H9 (cell line): ENCODE measurements at regions not wholly inside any gene's neighbourhood (a gene's known extent, or its start where the extent isn't known, plus 50 kb on each side); places are given as distances from the start of the nearest gene placed in this dataset.

ENCODE experiments used
- DNase-seq: peaks from one replicate; pipeline ENCODE4 v3.0.0-alpha.2; 2017
- H2AFZ ChIP-seq: one replicate; pipeline ENCODE4 v1.6.1; 2013; ENCODE audit warnings: mild to moderate bottlenecking, low read length, control low read depth, moderate library complexity
- H2AK5ac ChIP-seq: 2 replicates; pipeline ENCODE4 v1.6.1; 2013; ENCODE audit warnings: low read length, control low read depth, mixed read lengths; ENCODE audit not compliant: insufficient read length
- H2BK120ac ChIP-seq: one replicate; pipeline ENCODE4 v1.6.1; 2013; ENCODE audit warnings: low read depth, mild to moderate bottlenecking, low read length, control low read depth, inconsistent platforms; ENCODE audit not compliant: poor library complexity, severe bottlenecking
- H2BK12ac ChIP-seq: 2 replicates; pipeline ENCODE4 v1.6.1; 2013; ENCODE audit warnings: low read length, control low read depth, mixed read lengths, low read depth; ENCODE audit not compliant: insufficient read length
- H2BK15ac ChIP-seq: 2 replicates; pipeline ENCODE4 v1.6.1; 2013; ENCODE audit warnings: low read depth, low read length, control low read depth
- H2BK20ac ChIP-seq: one replicate; pipeline ENCODE4 v1.6.1; 2013; ENCODE audit warnings: low read depth, mild to moderate bottlenecking, low read length, control low read depth, inconsistent platforms; ENCODE audit not compliant: poor library complexity, severe bottlenecking
- H2BK5ac ChIP-seq: 2 replicates; pipeline ENCODE4 v1.6.1; 2013; ENCODE audit warnings: low read length, control low read depth, mixed read lengths; ENCODE audit not compliant: insufficient read length
- H3K14ac ChIP-seq: 2 replicates; pipeline ENCODE4 v1.6.1; 2013; ENCODE audit warnings: low read length, control low read depth; ENCODE audit not compliant: insufficient read depth
- H3K18ac ChIP-seq: 2 replicates; pipeline ENCODE4 v1.6.1; 2013; ENCODE audit warnings: low read depth, mild to moderate bottlenecking, mixed read lengths, low read length, control low read depth; ENCODE audit not compliant: insufficient read length
- H3K23ac ChIP-seq: 2 replicates; pipeline ENCODE4 v1.6.1; 2013; ENCODE audit warnings: low read length, control low read depth, mixed read lengths, low read depth; ENCODE audit not compliant: insufficient read length
- H3K23me2 ChIP-seq: 2 replicates; pipeline ENCODE4 v1.6.1; 2013; ENCODE audit warnings: low read depth, mild to moderate bottlenecking, mixed read lengths, low read length, control low read depth; ENCODE audit not compliant: insufficient read length, poor library complexity, severe bottlenecking
- H3K27ac ChIP-seq: 2 replicates; pipeline ENCODE4 v1.5.1; 2013; ENCODE audit warnings: low read length, control low read depth, mixed read lengths, low read depth; ENCODE audit not compliant: insufficient read length
- H3K27me3 ChIP-seq: 2 replicates; pipeline ENCODE4 v1.6.1; 2013; ENCODE audit warnings: low read length, control low read depth, inconsistent platforms; ENCODE audit not compliant: insufficient read depth
- H3K4ac ChIP-seq: 2 replicates; pipeline ENCODE4 v1.6.1; 2013; ENCODE audit warnings: low read depth, mild to moderate bottlenecking, control low read depth, inconsistent platforms, low read length, moderate library complexity
- H3K4me1 ChIP-seq: 2 replicates; pipeline ENCODE4 v1.6.1; 2013; ENCODE audit warnings: low read length, control low read depth, inconsistent platforms; ENCODE audit not compliant: insufficient read depth
- H3K4me2 ChIP-seq: 2 replicates; pipeline ENCODE4 v1.6.1; 2013; ENCODE audit warnings: low read length, control low read depth, mixed read lengths; ENCODE audit not compliant: insufficient read length, insufficient read depth
- H3K56ac ChIP-seq: 2 replicates; pipeline ENCODE4 v1.6.1; 2013; ENCODE audit warnings: low read depth, mild to moderate bottlenecking, mixed read lengths, low read length, control low read depth; ENCODE audit not compliant: insufficient read length
- H3K79me1 ChIP-seq: 2 replicates; pipeline ENCODE4 v1.6.1; 2013; ENCODE audit warnings: low read depth, mild to moderate bottlenecking, moderate library complexity, low read length, control low read depth, inconsistent platforms; ENCODE audit not compliant: insufficient read depth, poor library complexity, severe bottlenecking
- H3K79me2 ChIP-seq: 2 replicates; pipeline ENCODE4 v1.6.1; 2013; ENCODE audit warnings: low read length, control low read depth, inconsistent platforms; ENCODE audit not compliant: insufficient read depth
- H3K9ac ChIP-seq: 2 replicates; pipeline ENCODE4 v1.6.1; 2013; ENCODE audit warnings: low read length, control low read depth, mixed read lengths; ENCODE audit not compliant: insufficient read length; ENCODE audit errors: extremely low read depth
- H3K9me3 ChIP-seq: one replicate; pipeline ENCODE4 v1.6.1; 2013; ENCODE audit warnings: low read depth, low read length, inconsistent platforms; ENCODE audit not compliant: control insufficient read depth
- H3T11ph ChIP-seq: one replicate; pipeline ENCODE4 v1.6.1; 2013; ENCODE audit warnings: mild to moderate bottlenecking, low read length, control low read depth, inconsistent platforms
- H4K20me1 ChIP-seq: one replicate; pipeline ENCODE4 v1.6.1; 2013; ENCODE audit not compliant: control insufficient read depth, insufficient read length, insufficient read depth
- H4K5ac ChIP-seq: 2 replicates; pipeline ENCODE4 v1.6.1; 2013; ENCODE audit warnings: low read depth, mild to moderate bottlenecking, mixed read lengths, low read length, control low read depth; ENCODE audit not compliant: insufficient read length
- H4K8ac ChIP-seq: replicated peaks from 2 replicates; pipeline ENCODE4 v1.6.1; 2013; ENCODE audit warnings: low read length, control low read depth, mixed read lengths, low read depth; ENCODE audit not compliant: insufficient read length
- H4K91ac ChIP-seq: 2 replicates; pipeline ENCODE4 v1.6.1; 2013; ENCODE audit warnings: low read depth, mild to moderate bottlenecking, moderate library complexity, mixed read lengths, low read length, control low read depth; ENCODE audit not compliant: insufficient read length
- H3K27ac Mint-ChIP-seq, 3 experiments: 2 replicates in 2 of 3; 3 replicates in 1 of 3; pipeline ENCODE4 v1.8.0; 2020 to 2021; ENCODE audit warnings: mixed read lengths in 3 of 3, mild to moderate bottlenecking in 1 of 3, moderate library complexity in 1 of 3
- H3K27me3 Mint-ChIP-seq: 2 replicates; pipeline ENCODE4 v1.8.0; 2021; ENCODE audit warnings: low read depth, mild to moderate bottlenecking, moderate library complexity, mixed read lengths
- H3K36me3 Mint-ChIP-seq, 3 experiments: 2 replicates in 2 of 3; 3 replicates in 1 of 3; pipeline ENCODE4 v1.8.0; 2020 to 2021; ENCODE audit warnings: low read depth in 3 of 3, mixed read lengths in 3 of 3; ENCODE audit not compliant: insufficient read depth in 1 of 3
- H3K4me1 Mint-ChIP-seq, 2 experiments: 2 replicates each; pipeline ENCODE4 v1.8.0; 2020; ENCODE audit warnings: mixed read lengths in 2 of 2
- H3K4me3 Mint-ChIP-seq, 2 experiments: 2 replicates in 1 of 2; 3 replicates in 1 of 2; pipeline ENCODE4 v1.8.0; 2020 to 2021; ENCODE audit warnings: mild to moderate bottlenecking in 2 of 2, mixed read lengths in 2 of 2, moderate library complexity in 1 of 2
- H3K9me3 Mint-ChIP-seq, 2 experiments: 2 replicates in 1 of 2; 3 replicates in 1 of 2; pipeline ENCODE4 v1.8.0; 2020; ENCODE audit warnings: mild to moderate bottlenecking in 2 of 2, mixed read lengths in 2 of 2, moderate library complexity in 1 of 2
- WGBS: extraction: QIAGEN DNeasy Blood & Tissue Kit; methylation state at CpG from one replicate; pipeline ENCODE4 v1.1.7; 2013; ENCODE audit warnings: missing lambda C conversion rate, low lambda C conversion rate, mixed read lengths; ENCODE audit not compliant: insufficient read length; ENCODE audit errors: extremely low coverage; 5-methylcytosine and 5-hydroxymethylcytosine counted together
- TF ChIP-seq, protein P1 (sequence below): fragments of 200-600 bp; sonication (generic); conservative IDR thresholded peaks from 3 replicates; pipeline ENCODE4 v1.8.0; 2021; ENCODE audit warnings: antibody characterized with exemption, mild to moderate bottlenecking

DNA sequence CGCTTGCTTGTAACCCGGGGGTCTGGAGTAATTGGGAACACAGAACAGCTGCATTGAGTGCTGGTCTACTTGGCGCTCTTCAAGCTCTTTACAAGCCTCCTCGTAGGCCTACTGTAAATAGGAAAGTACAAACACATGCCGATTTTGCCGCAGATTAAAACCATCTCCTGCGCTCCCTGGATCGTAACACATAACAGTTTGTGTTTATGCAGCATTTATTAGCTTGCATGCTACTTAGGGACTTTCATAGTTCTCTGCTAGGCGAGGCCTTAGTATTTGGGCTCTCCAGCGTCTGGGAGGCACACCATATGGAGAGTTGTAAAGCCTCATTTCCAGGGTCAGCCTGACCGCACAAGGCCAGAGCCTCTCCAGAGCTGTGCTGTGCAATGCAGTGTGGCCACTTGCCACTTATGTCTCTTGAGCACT lies 84.0 kb upstream of the HAAO start:
- no peaks in the 10 kb centered on the region for H3K4me1 ChIP-seq
- no peaks in the 10 kb centered on the region for H3K27me3 ChIP-seq
- H3K18ac ChIP-seq = no peak overlapping the region
- TF ChIP-seq, protein P1, sequence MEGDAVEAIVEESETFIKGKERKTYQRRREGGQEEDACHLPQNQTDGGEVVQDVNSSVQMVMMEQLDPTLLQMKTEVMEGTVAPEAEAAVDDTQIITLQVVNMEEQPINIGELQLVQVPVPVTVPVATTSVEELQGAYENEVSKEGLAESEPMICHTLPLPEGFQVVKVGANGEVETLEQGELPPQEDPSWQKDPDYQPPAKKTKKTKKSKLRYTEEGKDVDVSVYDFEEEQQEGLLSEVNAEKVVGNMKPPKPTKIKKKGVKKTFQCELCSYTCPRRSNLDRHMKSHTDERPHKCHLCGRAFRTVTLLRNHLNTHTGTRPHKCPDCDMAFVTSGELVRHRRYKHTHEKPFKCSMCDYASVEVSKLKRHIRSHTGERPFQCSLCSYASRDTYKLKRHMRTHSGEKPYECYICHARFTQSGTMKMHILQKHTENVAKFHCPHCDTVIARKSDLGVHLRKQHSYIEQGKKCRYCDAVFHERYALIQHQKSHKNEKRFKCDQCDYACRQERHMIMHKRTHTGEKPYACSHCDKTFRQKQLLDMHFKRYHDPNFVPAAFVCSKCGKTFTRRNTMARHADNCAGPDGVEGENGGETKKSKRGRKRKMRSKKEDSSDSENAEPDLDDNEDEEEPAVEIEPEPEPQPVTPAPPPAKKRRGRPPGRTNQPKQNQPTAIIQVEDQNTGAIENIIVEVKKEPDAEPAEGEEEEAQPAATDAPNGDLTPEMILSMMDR = no peak
- no peak overlapping the region for H2BK5ac ChIP-seq
- no peak overlapping the region for H2BK120ac ChIP-seq
- H2AFZ ChIP-seq = no peak overlapping the region
- no peak overlapping the region; the same call in 1 of the 2 replicates for H3K14ac ChIP-seq
- H3K56ac ChIP-seq = no peak overlapping the region
- H3K4ac ChIP-seq = no peak overlapping the region
- no peak overlapping the region for H3K27ac ChIP-seq
- H2BK15ac ChIP-seq = no peak overlapping the region
- H3K4me3 Mint-ChIP-seq = no peak overlapping the region
- no peak overlapping the region for H3K9ac ChIP-seq
- H4K20me1 ChIP-seq = no peaks in the 10 kb centered on the region
- no peaks in the 10 kb centered on the region for H3K9me3 Mint-ChIP-seq
- H3K27me3 Mint-ChIP-seq = no peaks in the 10 kb centered on the region
- no peaks in the 10 kb centered on the region for H3K23me2 ChIP-seq
- WGBS = no CpG with 5 or more reads among the region's 11 CpGs
- H3K27ac Mint-ChIP-seq = no peak overlapping the region
- H3T11ph ChIP-seq = no peak overlapping the region
- no peaks in the 10 kb centered on the region for H3K79me2 ChIP-seq
- H3K36me3 Mint-ChIP-seq = no peaks in the 10 kb centered on the region
- H2BK12ac ChIP-seq = no peak overlapping the region
- H3K9me3 ChIP-seq = no peaks in the 10 kb centered on the region
- no peaks in the 10 kb centered on the region for H3K79me1 ChIP-seq
- no peak overlapping the region for H3K4me2 ChIP-seq
- no peak overlapping the region for H4K5ac ChIP-seq
- no peak overlapping the region for H3K23ac ChIP-seq
- no peak overlapping the region for H4K8ac ChIP-seq
- H2BK20ac ChIP-seq = no peak overlapping the region
- H3K4me1 Mint-ChIP-seq = peaks cover 4% of the 10 kb centered on the region in 2 experiments; a peak in 3 of 4 replicates
- DNase-seq = no peak
- no peak overlapping the region for H4K91ac ChIP-seq
- no peak overlapping the region for H2AK5ac ChIP-seq
